Suprapubic skin (tissue), 4 donors: ENCODE measurements at regions not wholly inside any gene's neighbourhood (a gene's known extent, or its start where the extent isn't known, plus 50 kb on each side); places are given as distances from the start of the nearest gene placed in this dataset.
"Not testable (repeated sequence)": the region's sequence is repeated elsewhere in the genome, so short reads cannot be mapped to it uniquely, and the experiment has no call there.

ENCODE experiments used
- EP300 ChIP-seq: sonication (generic); formaldehyde crosslinking; IDR thresholded peaks from one replicate; pipeline ENCODE4 v1.6.1; 2017; ENCODE audit warnings: antibody characterized with exemption
- POLR2A ChIP-seq, 2 donors: fragments of 450-650 bp; IDR thresholded peaks; one replicate each; pipeline ENCODE4 v1.6.1; 2017; ENCODE audit warnings: antibody characterized with exemption in 2 of 2, mild to moderate bottlenecking in 2 of 2, moderate library complexity in 2 of 2
- POLR2AphosphoS5 ChIP-seq, 3 donors: sonication (generic); formaldehyde crosslinking; IDR thresholded peaks; one replicate each; pipeline ENCODE4 v1.6.1; 2017; ENCODE audit warnings: antibody characterized with exemption in 3 of 3
- TF ChIP-seq, protein P1 (sequence below), 2 donors: fragments of 200-600 bp in 1 of 2; fragments of 450-650 bp in 1 of 2; sonication (generic) in 1 of 2; IDR thresholded peaks; one replicate each; pipeline ENCODE4 v1.5.1; 2016 to 2019; ENCODE audit warnings: antibody characterized with exemption in 2 of 2, mild to moderate bottlenecking in 1 of 2, moderate library complexity in 1 of 2

DNA sequence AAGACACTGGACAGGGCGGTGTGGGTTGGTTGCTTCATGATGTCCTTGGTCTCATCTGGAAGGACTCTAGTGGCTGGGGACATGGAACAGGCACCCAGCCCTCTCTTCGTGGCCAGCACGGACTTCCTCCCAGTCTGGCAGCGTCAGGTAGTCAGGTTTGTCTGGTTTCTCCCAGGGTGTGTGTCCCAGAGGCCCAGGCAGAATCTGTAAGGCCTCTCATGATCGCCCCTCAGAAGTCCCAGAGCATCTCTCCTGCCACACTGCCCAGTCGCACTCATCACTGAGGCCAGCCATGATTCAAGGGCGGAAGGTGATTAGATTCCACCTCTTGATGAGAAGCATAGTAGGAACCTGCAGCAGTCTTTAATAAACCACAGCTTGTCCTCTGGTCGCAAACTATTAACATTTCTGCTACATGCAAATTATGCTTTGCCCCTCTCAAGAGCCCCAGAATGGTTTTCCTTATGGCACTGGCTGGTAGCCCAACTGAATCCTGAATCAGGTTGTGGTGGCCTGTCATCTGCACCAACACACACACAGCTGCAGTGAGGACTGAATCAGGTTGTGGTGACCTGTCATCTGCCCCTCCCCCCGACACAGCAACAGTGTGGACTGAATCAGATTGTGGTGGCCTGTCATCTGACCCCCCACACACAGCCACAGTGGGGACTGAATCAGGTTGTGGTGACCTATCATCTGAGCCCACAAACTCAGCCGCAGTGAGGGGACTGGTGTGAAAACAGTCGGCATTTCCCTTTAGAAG, 1742.9 kb upstream of the TPTE start:
- TF ChIP-seq, protein P1, sequence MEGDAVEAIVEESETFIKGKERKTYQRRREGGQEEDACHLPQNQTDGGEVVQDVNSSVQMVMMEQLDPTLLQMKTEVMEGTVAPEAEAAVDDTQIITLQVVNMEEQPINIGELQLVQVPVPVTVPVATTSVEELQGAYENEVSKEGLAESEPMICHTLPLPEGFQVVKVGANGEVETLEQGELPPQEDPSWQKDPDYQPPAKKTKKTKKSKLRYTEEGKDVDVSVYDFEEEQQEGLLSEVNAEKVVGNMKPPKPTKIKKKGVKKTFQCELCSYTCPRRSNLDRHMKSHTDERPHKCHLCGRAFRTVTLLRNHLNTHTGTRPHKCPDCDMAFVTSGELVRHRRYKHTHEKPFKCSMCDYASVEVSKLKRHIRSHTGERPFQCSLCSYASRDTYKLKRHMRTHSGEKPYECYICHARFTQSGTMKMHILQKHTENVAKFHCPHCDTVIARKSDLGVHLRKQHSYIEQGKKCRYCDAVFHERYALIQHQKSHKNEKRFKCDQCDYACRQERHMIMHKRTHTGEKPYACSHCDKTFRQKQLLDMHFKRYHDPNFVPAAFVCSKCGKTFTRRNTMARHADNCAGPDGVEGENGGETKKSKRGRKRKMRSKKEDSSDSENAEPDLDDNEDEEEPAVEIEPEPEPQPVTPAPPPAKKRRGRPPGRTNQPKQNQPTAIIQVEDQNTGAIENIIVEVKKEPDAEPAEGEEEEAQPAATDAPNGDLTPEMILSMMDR (IDR thresholded peaks at IDR 0.05), result not testable (repeated sequence)
- not testable (repeated sequence) for TF ChIP-seq EP300; POLR2AphosphoS5 (IDR thresholded peaks at IDR 0.05); POLR2A (IDR thresholded peaks at IDR 0.05)
